HCT116 (cell line): ENCODE measurements at regions not wholly inside any gene's neighbourhood (a gene's known extent, or its start where the extent isn't known, plus 50 kb on each side); places are given as distances from the start of the nearest gene placed in this dataset.

Source experiments
- ATAC-seq: fragments of 200-7000 bp; cut with Tn5 transposase; 2 replicates; pipeline ENCODE4 v1.9.1; 2020; ENCODE audit warnings: mild to moderate bottlenecking, moderate library complexity
- BruUV-seq: library from RNA; stranded (reverse); fragments of 400-500 nt; replicated peaks from 2 replicates; lab custom pipeline; 2021; lab: Mats Ljungman, UMichigan
- CTCF ChIA-PET: fragments of 300-600 bp; sonication (Branson Sonifier 250); formaldehyde crosslinking; loops from one replicate; lab custom pipeline; 2021; ENCODE audit warnings: antibody characterized with exemption; lab: Charles Lee
- POLR2A ChIA-PET: fragments of 300-600, 350-600 bp; sonication (Branson Sonifier 250); formaldehyde crosslinking; loops from one replicate; lab custom pipeline; 2021; ENCODE audit warnings: antibody characterized with exemption; lab: Charles Lee
- RAD21 ChIA-PET, 2 experiments: fragments of 300-600 bp; sonication (Branson Sonifier 250); formaldehyde crosslinking; loops; one replicate each; lab custom pipeline; 2023; ENCODE audit warnings: low total read pairs in 2 of 2; ENCODE audit not compliant: uncharacterized antibody in 2 of 2, unreplicated experiment in 2 of 2, low non-redundant PET in 1 of 2; lab: Charles Lee
- DNase-seq: peaks from one replicate; pipeline ENCODE4 v3.0.0-alpha.2; 2010; ENCODE audit warnings: low read depth, low spot score
- H2AFZ ChIP-seq: fragments of 200-600 bp; shearing (Covaris generic), sonication (generic); 2 replicates; pipeline ENCODE4 v1.6.1; 2017; ENCODE audit warnings: low read depth, mixed run types, mixed read lengths, antibody characterized with exemption, low read length; ENCODE audit not compliant: poor library complexity, severe bottlenecking
- H3K27ac ChIP-seq: 2 replicates; pipeline ENCODE4 v1.5.1; 2012; ENCODE audit warnings: low read depth, low read length
- H3K27me3 ChIP-seq: fragments of 200-600 bp; sonication (generic); 2 replicates; pipeline ENCODE4 v1.6.1; 2016; ENCODE audit warnings: mixed run types, low read length, mixed read lengths; ENCODE audit not compliant: insufficient read depth
- H3K36me3 ChIP-seq, 2 experiments: fragments of 200-500 bp in 1 of 2; fragments of 200-600 bp in 1 of 2; sonication (Bioruptor generic) in 1 of 2; sonication (generic) in 1 of 2; 2 replicates each; pipeline versions ENCODE4 v1.5.1 to v1.6.1; 2014 to 2016; ENCODE audit warnings: low read length in 2 of 2, inconsistent platforms in 1 of 2, mixed read lengths in 1 of 2, mixed run types in 1 of 2; ENCODE audit not compliant: insufficient read depth in 2 of 2, control insufficient read depth in 1 of 2
- H3K4me1 ChIP-seq, 2 experiments: fragments of 200-600 bp in 1 of 2; sonication (generic) in 1 of 2; 2 replicates each; pipeline versions ENCODE4 v1.5.1 to v1.6.1; 2012 to 2017; ENCODE audit warnings: low read length in 2 of 2, inconsistent platforms in 1 of 2, mild to moderate bottlenecking in 1 of 2, mixed read lengths in 1 of 2, mixed run types in 1 of 2, moderate library complexity in 1 of 2; ENCODE audit not compliant: insufficient read depth in 2 of 2, control insufficient read depth in 1 of 2
- H3K4me2 ChIP-seq: fragments of 200-600 bp; sonication (generic); 2 replicates; pipeline ENCODE4 v1.6.1; 2017; ENCODE audit warnings: mixed run types, low read length, mixed read lengths
- H3K4me3 ChIP-seq, 2 experiments: fragments of 200-600 bp in 1 of 2; sonication (generic) in 1 of 2; replicated peaks in 1 of 2; 2 replicates each; pipeline ENCODE4 v1.5.1; 2011 to 2016; ENCODE audit warnings: low read length in 2 of 2, control low read depth in 1 of 2, low read depth in 1 of 2, mild to moderate bottlenecking in 1 of 2, mixed read lengths in 1 of 2, mixed run types in 1 of 2
- H3K79me2 ChIP-seq: fragments of 200-600 bp; sonication (generic); 2 replicates; pipeline ENCODE4 v1.6.1; 2017; ENCODE audit warnings: mild to moderate bottlenecking, mixed run types, low read length, moderate library complexity, mixed read lengths; ENCODE audit not compliant: insufficient read depth
- H3K9ac ChIP-seq: fragments of 200-600 bp; sonication (generic); 2 replicates; pipeline ENCODE4 v1.6.1; 2016; ENCODE audit warnings: low read length, mixed read lengths
- H3K9me2 ChIP-seq: fragments of 200-600 bp; sonication (generic), shearing (Covaris generic); 2 replicates; pipeline ENCODE4 v1.6.1; 2017; ENCODE audit warnings: mixed run types, mild to moderate bottlenecking, moderate library complexity; ENCODE audit not compliant: insufficient read depth
- H3K9me3 ChIP-seq, 2 experiments: fragments of 200-500 bp in 1 of 2; fragments of 200-600 bp in 1 of 2; sonication (Bioruptor generic) in 1 of 2; sonication (generic) in 1 of 2; 2 replicates each; pipeline ENCODE4 v1.6.1; 2014 to 2017; ENCODE audit warnings: low read length in 2 of 2, mixed read lengths in 2 of 2, inconsistent platforms in 1 of 2, low read depth in 1 of 2, mild to moderate bottlenecking in 1 of 2, mixed run types in 1 of 2, moderate library complexity in 1 of 2; ENCODE audit not compliant: control insufficient read depth in 1 of 2, insufficient read depth in 1 of 2
- H4K20me1 ChIP-seq: fragments of 200-600 bp; sonication (generic), shearing (Covaris generic); 2 replicates; pipeline ENCODE4 v1.6.1; 2017; ENCODE audit warnings: mixed run types, mild to moderate bottlenecking, moderate library complexity; ENCODE audit not compliant: insufficient read depth
- ATF3 ChIP-seq: IDR thresholded peaks from 2 replicates; pipeline ENCODE4 v1.6.1; 2012
- CBX3 ChIP-seq: IDR thresholded peaks from 2 replicates; pipeline ENCODE4 v1.6.1; 2012; ENCODE audit warnings: low read depth
- EGR1 ChIP-seq: IDR thresholded peaks from 2 replicates; pipeline ENCODE4 v1.6.1; 2012; ENCODE audit warnings: low read depth
- EZH2phosphoT487 ChIP-seq: fragments of 200-600 bp; IDR thresholded peaks from 2 replicates; pipeline ENCODE4 v1.6.1; 2018; ENCODE audit warnings: antibody characterized with exemption, borderline replicate concordance
- JUND ChIP-seq: IDR thresholded peaks from 2 replicates; pipeline ENCODE4 v1.6.1; 2012
- POLR2A ChIP-seq: IDR thresholded peaks from 2 replicates; pipeline ENCODE4 v1.7.0; 2011; ENCODE audit warnings: borderline replicate concordance; ENCODE audit not compliant: insufficient read depth, insufficient read length; ENCODE audit errors: extremely low read depth
- RAD21 ChIP-seq: IDR thresholded peaks from 2 replicates; pipeline ENCODE4 v1.6.1; 2012; ENCODE audit warnings: low read depth, mild to moderate bottlenecking
- REST ChIP-seq: IDR thresholded peaks from 2 replicates; pipeline ENCODE4 v1.6.1; 2012; ENCODE audit warnings: low read depth
- SIN3A ChIP-seq: IDR thresholded peaks from 2 replicates; pipeline ENCODE4 v1.6.1; 2012; ENCODE audit warnings: low read depth
- SRF ChIP-seq: IDR thresholded peaks from 2 replicates; pipeline ENCODE4 v1.6.1; 2012; ENCODE audit warnings: low read depth
- TCF7L2 ChIP-seq: IDR thresholded peaks from 2 replicates; pipeline ENCODE4 v1.7.0; 2011; ENCODE audit warnings: borderline replicate concordance, inconsistent platforms; ENCODE audit not compliant: insufficient read depth, insufficient read length; ENCODE audit errors: extremely low read depth
- YY1 ChIP-seq: IDR thresholded peaks from 2 replicates; pipeline ENCODE4 v1.6.1; 2011; ENCODE audit warnings: low read length, low read depth, moderate library complexity, mild to moderate bottlenecking; ENCODE audit not compliant: insufficient replicate concordance; ENCODE audit errors: extremely low read depth
- ZBTB33 ChIP-seq: IDR thresholded peaks from 2 replicates; pipeline ENCODE4 v1.6.1; 2011; ENCODE audit warnings: mild to moderate bottlenecking, low read length, moderate library complexity; ENCODE audit not compliant: insufficient replicate concordance; ENCODE audit errors: extremely low read depth
- ZFX ChIP-seq: fragments of 450-650 bp; IDR thresholded peaks from 2 replicates; pipeline ENCODE4 v1.6.1; 2017
- ZNF274 ChIP-seq: fragments of 200-500 bp; sonication (Bioruptor generic); IDR thresholded peaks from 2 replicates; pipeline ENCODE4 v1.6.1; 2014; ENCODE audit warnings: mild to moderate bottlenecking, low read depth, low read length, inconsistent platforms
- intact Hi-C: fragments of 100-400 bp; cut with micrococcal nuclease; formaldehyde crosslinking; loops from 2 replicates; pipeline ENCODE4 v1.10.0; 2022

- DNase-seq (no peak), ATAC-seq (no peak)
- Histone ChIP-seq H3K9ac (no peak overlapping the region), H4K20me1 (no peaks in the 10 kb centered on the region), H3K4me2 (no peak overlapping the region), H3K36me3 (no peaks in the 10 kb centered on the region), H3K9me3 (no peaks in the 10 kb centered on the region), H3K4me1 (peaks cover 0 to 4% of the 10 kb centered on the region in 2 experiments; a peak in 2 of 4 replicates), H3K4me3 (no peak overlapping the region), H3K27me3 (no peaks in the 10 kb centered on the region), H3K27ac (no peak overlapping the region), H3K9me2 (no peaks in the 10 kb centered on the region), H2AFZ (no peak overlapping the region), H3K79me2 (no peaks in the 10 kb centered on the region)
- ChIA-PET CTCF (no interaction called here), POLR2A (no interaction called here), RAD21 (no interaction called here)
- intact Hi-C loops, result no loop called here
- TF ChIP-seq POLR2A (no peak), SRF (no peak), ZNF274 (no peak), RAD21 (no peak), ATF3 (no peak), JUND (no peak), SIN3A (no peak), ZBTB33 (no peak), ZFX (no peak), YY1 (no peak), EGR1 (no peak), TCF7L2 (no peak), REST (no peak), EZH2phosphoT487 (no peak), CBX3 (no peak)
- BruUV-seq, result no TSS peak
Measured at GRCh38 chr21:35342440-35342839, 293.3 kb upstream of the RUNX1 start.
